Neural cell (in vitro differentiated cells): ENCODE measurements at regions not wholly inside any gene's neighbourhood (a gene's known extent, or its start where the extent isn't known, plus 50 kb on each side); places are given as distances from the start of the nearest gene placed in this dataset.

Experiments
- H2AFZ ChIP-seq: fragments of 200-600, 300-800 bp; sonication (generic), shearing (Covaris generic); 2 replicates; pipeline ENCODE4 v1.6.0; 2014; ENCODE audit warnings: low read depth, mild to moderate bottlenecking, antibody characterized with exemption, low read length, moderate library complexity
- H3F3A ChIP-seq: fragments of 200-600 bp; shearing (Covaris generic); 2 replicates; pipeline ENCODE4 v1.6.1; 2016; ENCODE audit warnings: mild to moderate bottlenecking, moderate library complexity, mixed read lengths, antibody characterized with exemption, low read length; ENCODE audit not compliant: insufficient read depth, poor library complexity, severe bottlenecking
- H3K27ac ChIP-seq: fragments of 200-600, 300-800 bp; sonication (generic), shearing (Covaris generic); 2 replicates; pipeline ENCODE4 v1.5.1; 2014; ENCODE audit warnings: mild to moderate bottlenecking, low read length, moderate library complexity
- H3K27me3 ChIP-seq: fragments of 300-800, 200-600 bp; sonication (generic), shearing (Covaris generic); 2 replicates; pipeline ENCODE4 v1.6.0; 2014; ENCODE audit warnings: mild to moderate bottlenecking, low read depth, low read length, moderate library complexity; ENCODE audit not compliant: insufficient read depth
- H3K36me3 ChIP-seq: fragments of 300-800, 200-600 bp; sonication (generic), shearing (Covaris generic); 2 replicates; pipeline ENCODE4 v1.5.1; 2014; ENCODE audit warnings: mild to moderate bottlenecking, antibody characterized with exemption, low read length, moderate library complexity; ENCODE audit not compliant: insufficient read depth
- H3K4me2 ChIP-seq: fragments of 300-800, 200-600 bp; sonication (generic), shearing (Covaris generic); 2 replicates; pipeline ENCODE4 v1.6.0; 2014; ENCODE audit warnings: mild to moderate bottlenecking, low read length
- H3K4me3 ChIP-seq: fragments of 300-800, 200-600 bp; sonication (generic), shearing (Covaris generic); 2 replicates; pipeline ENCODE4 v1.5.1; 2014; ENCODE audit warnings: mild to moderate bottlenecking, low read length, moderate library complexity
- H3K79me2 ChIP-seq: fragments of 200-600 bp; shearing (Covaris generic); replicated peaks from 2 replicates; pipeline ENCODE4 v1.6.0; 2014; ENCODE audit warnings: mild to moderate bottlenecking, low read length, moderate library complexity; ENCODE audit not compliant: insufficient read depth
- H3K9ac ChIP-seq: fragments of 300-800, 200-600 bp; sonication (generic), shearing (Covaris generic); 2 replicates; pipeline ENCODE4 v1.6.1; 2016; ENCODE audit warnings: mild to moderate bottlenecking, low read length, mixed read lengths
- H3K9me2 ChIP-seq: fragments of 200-600 bp; shearing (Covaris generic); 2 replicates; pipeline ENCODE4 v1.6.1; 2016; ENCODE audit warnings: mild to moderate bottlenecking, low read length, mixed read lengths; ENCODE audit not compliant: insufficient read depth
- H3K9me3 ChIP-seq: fragments of 200-600, 300-800 bp; sonication (generic), shearing (Covaris generic); 2 replicates; pipeline ENCODE4 v1.6.1; 2016; ENCODE audit warnings: mild to moderate bottlenecking, mixed run types, low read length, moderate library complexity, mixed read lengths
- H4K20me1 ChIP-seq: fragments of 200-600 bp; shearing (Covaris generic); 2 replicates; pipeline ENCODE4 v1.6.1; 2016; ENCODE audit warnings: mild to moderate bottlenecking, mixed run types; ENCODE audit not compliant: insufficient read depth
- CTCF ChIP-seq: fragments of 450-650 bp; IDR thresholded peaks from 2 replicates; pipeline ENCODE4 v1.5.1; 2014; ENCODE audit warnings: antibody characterized with exemption, mild to moderate bottlenecking, moderate library complexity; ENCODE audit not compliant: poor library complexity, severe bottlenecking
- EP300 ChIP-seq: fragments of 450-650 bp; conservative IDR thresholded peaks from 2 replicates; pipeline ENCODE4 v1.6.1; 2014; ENCODE audit warnings: antibody characterized with exemption, mild to moderate bottlenecking, moderate library complexity; ENCODE audit not compliant: poor library complexity, severe bottlenecking
- EZH2 ChIP-seq: fragments of 200-600, 300-800 bp; shearing (Covaris generic), sonication (generic); IDR thresholded peaks from 2 replicates; pipeline ENCODE4 v1.6.1; 2014; ENCODE audit warnings: antibody characterized with exemption, low read length, borderline replicate concordance, mild to moderate bottlenecking; ENCODE audit not compliant: insufficient read depth, poor library complexity, severe bottlenecking
- MXI1 ChIP-seq: fragments of 450-650 bp; conservative IDR thresholded peaks from 2 replicates; pipeline ENCODE4 v1.6.1; 2014; ENCODE audit warnings: antibody characterized with exemption, mild to moderate bottlenecking; ENCODE audit not compliant: poor library complexity, severe bottlenecking
- POLR2AphosphoS5 ChIP-seq: IDR thresholded peaks from 2 replicates; pipeline ENCODE4 v1.6.1; 2012
- RAD21 ChIP-seq: fragments of 450-650 bp; conservative IDR thresholded peaks from 2 replicates; pipeline ENCODE4 v1.6.1; 2014; ENCODE audit warnings: antibody characterized with exemption, mild to moderate bottlenecking, moderate library complexity
- REST ChIP-seq: IDR thresholded peaks from 2 replicates; pipeline ENCODE4 v1.6.1; 2012; ENCODE audit warnings: borderline replicate concordance
- SMC3 ChIP-seq: fragments of 450-650 bp; conservative IDR thresholded peaks from 2 replicates; pipeline ENCODE4 v1.6.1; 2014; ENCODE audit warnings: antibody characterized with exemption, mild to moderate bottlenecking, moderate library complexity; ENCODE audit not compliant: poor library complexity
- TAF1 ChIP-seq: IDR thresholded peaks from 2 replicates; pipeline ENCODE4 v1.6.1; 2012; ENCODE audit warnings: low read depth

GRCh38 chr5:54624805-54625568 is 107.4 kb downstream of the SNX18 start:
- Histone ChIP-seq H3K9me3 (no peaks in the 10 kb centered on the region), H3K4me3 (no peak overlapping the region), H3K4me2 (no peak overlapping the region), H3K27ac (no peak overlapping the region), H2AFZ (no peak overlapping the region), H3K27me3 (no peaks in the 10 kb centered on the region), H3K9ac (no peak overlapping the region), H3F3A (no peaks in the 10 kb centered on the region), H3K36me3 (no peaks in the 10 kb centered on the region), H3K79me2 (no peaks in the 10 kb centered on the region), H4K20me1 (no peaks in the 10 kb centered on the region), H3K9me2 (no peaks in the 10 kb centered on the region)
- TF ChIP-seq REST (no peak), EP300 (no peak), EZH2 (no peak), SMC3 (no peak), TAF1 (no peak), POLR2AphosphoS5 (peak; percentile 38)

GRCh38 chr5:54621709-54622108 is 104.2 kb downstream of the SNX18 start:
- no peak overlapping the region for H3K4me3 ChIP-seq
- no peaks in the 10 kb centered on the region for H3K9me2 ChIP-seq
- H3K27ac ChIP-seq = no peak overlapping the region
- TF ChIP-seq SMC3 (no peak), POLR2AphosphoS5 (no peak), REST (no peak), EZH2 (no peak), EP300 (no peak), CTCF (no peak), MXI1 (no peak), RAD21 (no peak), TAF1 (no peak)
- no peak overlapping the region for H3K9ac ChIP-seq
- H2AFZ ChIP-seq = no peak overlapping the region
- no peaks in the 10 kb centered on the region for H3K9me3 ChIP-seq
- no peaks in the 10 kb centered on the region for H4K20me1 ChIP-seq
- H3K4me2 ChIP-seq = no peak overlapping the region
- H3K27me3 ChIP-seq = no peaks in the 10 kb centered on the region
- H3K36me3 ChIP-seq = no peaks in the 10 kb centered on the region
- H3F3A ChIP-seq = no peaks in the 10 kb centered on the region
- no peaks in the 10 kb centered on the region for H3K79me2 ChIP-seq
